MG63 (cell line): ENCODE measurements at regions not wholly inside any gene's neighbourhood (a gene's known extent, or its start where the extent isn't known, plus 50 kb on each side); places are given as distances from the start of the nearest gene placed in this dataset.

Source experiments
- DNase-seq: peaks from one replicate; pipeline ENCODE4 v3.0.0-alpha.2; 2020
- H3K27me3 ChIP-seq: fragments of 250-450 bp; sonication (Bioruptor Pico); 2 replicates; pipeline ENCODE4 v1.5.1; 2020; ENCODE audit warnings: mild to moderate bottlenecking, moderate library complexity
- H3K36me3 ChIP-seq: fragments of 250-450 bp; sonication (Bioruptor Pico); 2 replicates; pipeline ENCODE4 v1.5.1; 2020; ENCODE audit warnings: mild to moderate bottlenecking, moderate library complexity
- H3K4me3 ChIP-seq: fragments of 250-450 bp; sonication (Bioruptor Pico); 2 replicates; pipeline ENCODE4 v1.5.1; 2020; ENCODE audit warnings: mild to moderate bottlenecking, moderate library complexity
- H3K9me3 ChIP-seq: fragments of 250-450 bp; sonication (Bioruptor Pico); 2 replicates; pipeline ENCODE4 v1.5.1; 2020; ENCODE audit warnings: mild to moderate bottlenecking, moderate library complexity

DNA sequence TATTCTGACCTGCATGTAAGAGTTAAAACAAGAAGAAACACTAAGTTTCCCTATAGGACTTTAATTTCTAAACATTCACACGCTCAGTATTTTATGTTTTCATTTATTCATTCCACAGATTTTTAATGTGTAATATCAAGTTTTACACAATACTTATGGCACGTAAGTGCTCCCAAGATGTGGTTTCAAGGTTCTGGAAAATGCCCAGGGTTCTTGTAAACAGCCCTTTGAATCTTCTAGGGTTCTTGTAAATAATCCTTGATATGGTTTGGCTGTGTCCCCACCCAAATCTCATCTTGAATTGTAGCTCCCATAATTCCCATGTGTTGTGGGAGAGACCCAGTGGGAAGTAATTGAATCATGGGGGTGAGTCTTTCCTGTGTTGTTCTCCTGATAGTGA, 383.0 kb downstream of the TXNL1 start:
- DNase-seq, result no peak
- Histone ChIP-seq H3K4me3 (no peak overlapping the region), H3K9me3 (no peaks in the 10 kb centered on the region), H3K36me3 (no peaks in the 10 kb centered on the region), H3K27me3 (no peaks in the 10 kb centered on the region)

DNA sequence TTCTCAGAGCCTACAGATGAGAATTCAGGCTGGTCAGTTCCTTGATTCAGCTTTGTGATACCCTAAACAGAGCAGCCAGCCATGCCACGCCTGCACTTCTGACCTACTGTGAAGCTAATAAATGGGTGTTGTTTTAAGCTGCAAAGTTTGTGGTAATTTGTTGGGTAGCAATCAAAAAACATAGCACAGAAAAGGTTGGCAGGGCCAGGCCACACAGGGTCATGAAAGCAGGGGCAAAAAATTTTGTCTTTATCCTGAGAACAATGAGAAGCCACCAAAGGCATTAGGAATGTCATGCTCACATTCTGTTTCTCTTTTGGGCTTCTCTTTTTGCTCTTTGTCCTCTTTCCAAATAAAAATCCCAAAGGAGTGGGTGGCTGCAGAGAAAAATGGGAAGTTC, 385.9 kb downstream of the TXNL1 start:
- no peak overlapping the region for H3K4me3 ChIP-seq
- H3K27me3 ChIP-seq, result no peaks in the 10 kb centered on the region
- no peaks in the 10 kb centered on the region for H3K36me3 ChIP-seq
- no peaks in the 10 kb centered on the region for H3K9me3 ChIP-seq
- no peak for DNase-seq

DNA sequence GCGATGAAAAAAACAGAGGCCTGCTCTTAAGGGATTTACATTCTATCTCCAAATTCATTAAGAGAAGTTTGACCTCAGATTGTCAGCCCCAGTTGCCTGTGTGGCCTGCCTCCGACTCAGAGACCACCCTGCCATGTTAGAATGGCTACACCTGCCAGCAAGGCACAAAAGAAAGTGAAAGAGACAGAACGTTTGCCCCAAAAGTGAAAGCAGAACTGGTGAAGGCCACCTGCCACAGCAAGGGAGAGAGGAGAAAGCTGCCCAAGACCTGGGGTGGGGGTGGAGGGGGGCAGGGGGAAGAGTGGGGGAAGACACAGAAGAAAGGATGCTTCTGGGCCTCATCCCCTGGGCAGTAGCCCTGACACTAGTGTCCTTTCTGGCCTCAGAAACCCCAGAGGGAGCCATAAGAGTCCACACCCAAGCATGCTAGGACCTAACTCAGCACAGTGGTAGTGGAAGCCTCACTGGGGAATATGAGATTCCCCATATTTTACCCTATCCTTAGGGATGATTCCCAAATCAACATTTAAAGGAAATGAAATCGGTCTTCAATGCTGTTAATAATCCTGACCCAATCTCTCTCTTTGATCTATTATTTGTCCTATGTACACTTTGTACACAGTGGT, 389.7 kb downstream of the TXNL1 start:
- no peaks in the 10 kb centered on the region for H3K27me3 ChIP-seq
- no peak overlapping the region for H3K4me3 ChIP-seq
- no peak for DNase-seq
- H3K9me3 ChIP-seq, result no peaks in the 10 kb centered on the region
- H3K36me3 ChIP-seq, result no peaks in the 10 kb centered on the region

DNA sequence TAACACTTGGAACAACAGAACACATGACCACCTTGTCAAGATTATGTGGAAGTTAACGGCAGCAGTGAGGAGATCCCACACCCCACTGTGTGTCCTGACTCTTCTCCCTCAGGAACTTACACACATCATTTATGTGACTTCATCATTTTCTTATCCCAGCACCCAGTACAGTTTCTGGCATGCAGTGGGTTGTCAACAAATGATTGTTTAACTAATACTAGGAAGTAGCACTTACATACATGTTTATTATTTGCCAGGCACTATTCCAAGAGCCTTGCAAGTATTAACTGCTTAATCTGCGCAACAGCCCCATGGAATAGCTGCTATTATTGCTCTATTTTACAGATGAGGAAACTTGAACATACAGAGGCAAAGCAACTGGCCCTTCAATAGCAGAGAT, 391.5 kb downstream of the TXNL1 start:
- DNase-seq, result no peak
- no peaks in the 10 kb centered on the region for H3K27me3 ChIP-seq
- H3K36me3 ChIP-seq, result no peaks in the 10 kb centered on the region
- H3K9me3 ChIP-seq, result no peaks in the 10 kb centered on the region
- H3K4me3 ChIP-seq, result no peak overlapping the region

DNA sequence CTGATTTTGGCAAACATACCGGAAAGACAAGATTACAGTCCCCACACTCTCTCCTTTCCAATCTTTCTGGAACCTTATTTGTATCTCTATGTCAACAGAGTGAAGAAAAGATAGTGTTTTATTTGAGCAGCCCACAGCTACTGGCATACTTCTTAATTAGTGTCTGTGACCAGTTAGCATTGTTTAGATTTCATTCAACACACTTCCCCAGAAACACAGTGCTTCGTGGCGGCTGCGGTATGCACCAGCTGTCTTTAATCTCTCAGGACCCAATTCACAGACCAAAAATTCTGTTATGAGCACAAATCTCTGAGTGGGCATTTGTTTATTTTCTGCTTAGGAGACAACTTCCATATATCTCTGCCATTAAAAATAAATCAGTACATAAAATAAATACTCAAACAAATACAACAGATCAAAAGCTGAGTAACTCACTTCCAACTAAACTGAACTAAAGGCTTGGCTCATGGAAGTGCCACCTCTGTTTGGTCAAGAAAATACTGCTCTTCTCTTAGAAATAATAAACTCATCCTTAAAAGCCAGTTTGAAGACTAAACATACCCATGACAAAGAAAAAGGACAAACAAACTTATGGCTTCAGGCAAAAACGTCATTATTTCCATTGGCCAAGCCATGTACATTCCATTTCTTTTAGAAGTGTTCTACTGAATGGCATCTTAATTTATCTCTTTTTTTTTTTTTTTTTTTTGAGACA, 392.4 kb downstream of the TXNL1 start:
- Histone ChIP-seq H3K4me3 (no peak overlapping the region), H3K36me3 (no peaks in the 10 kb centered on the region), H3K27me3 (no peaks in the 10 kb centered on the region), H3K9me3 (no peaks in the 10 kb centered on the region)
- peak; percentile 67 for DNase-seq

DNA sequence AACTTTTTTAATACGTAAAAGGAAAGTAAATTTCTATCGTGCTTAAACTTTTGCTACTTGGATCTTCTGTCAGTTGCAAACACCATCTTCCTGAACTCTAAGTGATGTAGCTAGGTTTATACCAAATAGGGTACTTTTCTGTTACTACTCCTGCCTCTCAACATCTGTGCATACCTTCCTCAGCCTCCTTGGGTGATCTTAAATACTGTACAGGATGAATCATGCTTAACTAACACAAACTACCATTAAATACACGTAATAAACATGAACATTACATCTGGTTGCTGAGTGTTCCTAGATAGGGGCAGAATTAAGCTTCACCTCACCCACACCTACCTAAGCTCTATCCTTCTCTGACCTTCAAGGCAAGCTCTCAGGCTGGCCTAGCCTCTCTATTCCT, 398.0 kb downstream of the TXNL1 start:
- no peaks in the 10 kb centered on the region for H3K27me3 ChIP-seq
- DNase-seq, result no peak
- no peak overlapping the region for H3K4me3 ChIP-seq
- no peaks in the 10 kb centered on the region for H3K36me3 ChIP-seq
- no peaks in the 10 kb centered on the region; the same call in 1 of the 2 replicates for H3K9me3 ChIP-seq

DNA sequence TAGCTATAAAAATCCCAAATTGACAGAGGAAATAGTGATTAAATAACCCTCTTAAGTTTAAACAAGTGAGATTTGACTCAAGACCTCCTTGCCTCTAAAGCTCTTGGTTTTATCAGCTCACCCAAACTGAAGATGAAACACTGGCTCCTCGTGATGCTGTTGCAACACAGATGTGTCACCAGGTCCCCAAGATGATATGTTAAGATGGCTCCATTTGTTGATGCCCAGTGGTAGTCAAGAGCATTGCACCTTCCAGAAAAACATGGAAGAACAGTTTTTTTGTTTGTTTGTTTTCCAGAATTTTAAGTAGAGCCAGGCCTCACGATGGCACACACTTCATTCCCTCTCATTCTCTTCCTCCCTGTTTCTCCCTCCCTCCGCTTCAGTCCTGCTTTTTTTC, 399.8 kb downstream of the TXNL1 start:
- Histone ChIP-seq H3K9me3 (no peaks in the 10 kb centered on the region; the same call in 1 of the 2 replicates), H3K27me3 (no peaks in the 10 kb centered on the region), H3K4me3 (no peak overlapping the region), H3K36me3 (no peaks in the 10 kb centered on the region)
- DNase-seq, result no peak

DNA sequence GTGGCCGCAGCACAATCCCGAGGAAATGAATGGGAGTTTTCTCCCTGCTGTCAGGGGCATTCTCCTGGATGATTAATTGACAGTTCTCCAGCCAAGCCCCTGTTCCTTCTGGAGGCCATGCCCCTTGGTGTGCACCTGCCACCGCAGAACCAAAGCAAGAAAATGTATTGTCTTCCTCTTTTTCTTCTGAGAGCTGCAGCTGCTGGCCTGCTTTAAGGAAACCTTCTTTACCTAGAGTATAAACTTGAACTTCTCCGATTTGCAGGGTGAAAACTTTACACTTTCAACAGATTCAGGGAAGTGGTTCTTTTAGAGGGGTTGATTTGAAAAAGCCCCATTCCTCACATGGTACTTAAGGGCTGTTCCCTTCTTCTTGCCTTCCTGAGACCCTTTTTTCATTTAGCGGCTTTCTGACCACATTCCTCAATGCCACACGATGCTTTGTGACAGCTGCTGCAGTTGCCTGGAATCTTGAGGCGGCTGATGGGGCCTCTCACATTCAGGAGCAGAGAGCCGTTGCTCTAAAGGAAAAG, 402.8 kb downstream of the TXNL1 start:
- H3K36me3 ChIP-seq, result no peaks in the 10 kb centered on the region
- no peak overlapping the region for H3K4me3 ChIP-seq
- peaks cover 7% of the 10 kb centered on the region for H3K9me3 ChIP-seq
- no peak for DNase-seq
- H3K27me3 ChIP-seq, result no peaks in the 10 kb centered on the region

DNA sequence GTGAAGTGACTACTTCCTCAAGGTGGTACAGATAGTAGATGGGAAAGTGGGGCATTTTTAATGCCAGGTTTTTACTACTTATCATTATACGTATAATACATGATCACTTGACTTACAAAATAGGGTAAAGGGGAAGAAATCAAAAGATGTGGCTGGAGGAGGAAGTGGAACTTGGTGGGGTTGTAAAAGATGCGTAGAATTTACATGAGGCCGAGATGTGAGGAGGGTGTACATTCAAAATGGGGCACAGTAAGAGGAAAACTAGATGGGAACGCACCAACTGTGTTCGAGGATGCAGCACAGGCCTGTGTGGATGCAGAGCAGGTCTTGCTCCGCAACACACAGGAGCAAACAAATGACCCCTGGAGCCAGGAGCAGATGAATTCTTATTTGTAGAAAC, 403.3 kb downstream of the TXNL1 start:
- peaks cover 7% of the 10 kb centered on the region for H3K9me3 ChIP-seq
- no peak for DNase-seq
- H3K27me3 ChIP-seq, result no peaks in the 10 kb centered on the region
- no peaks in the 10 kb centered on the region for H3K36me3 ChIP-seq
- H3K4me3 ChIP-seq, result no peak overlapping the region

DNA sequence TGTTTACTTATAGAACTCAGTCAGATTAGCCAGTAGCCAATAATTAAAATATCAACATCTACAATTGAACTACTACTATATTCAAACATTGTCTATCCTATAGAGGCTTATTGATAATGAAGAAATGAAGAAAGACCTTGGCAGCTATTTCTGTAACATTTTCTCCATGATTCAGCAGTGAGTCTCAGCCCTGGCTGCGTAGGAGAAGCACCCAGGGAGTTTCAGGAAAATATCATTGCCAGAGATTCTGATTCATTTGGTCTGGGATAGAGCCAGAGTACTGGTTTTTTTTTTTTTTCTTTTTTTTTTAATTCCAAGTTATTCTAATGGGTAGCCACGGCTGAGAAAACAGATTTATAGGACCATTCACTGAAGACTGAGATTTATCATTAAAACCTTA, 404.8 kb downstream of the TXNL1 start:
- peak; percentile 58 for DNase-seq
- Histone ChIP-seq H3K27me3 (no peaks in the 10 kb centered on the region), H3K4me3 (no peak overlapping the region), H3K9me3 (peaks cover 7% of the 10 kb centered on the region), H3K36me3 (no peaks in the 10 kb centered on the region)

DNA sequence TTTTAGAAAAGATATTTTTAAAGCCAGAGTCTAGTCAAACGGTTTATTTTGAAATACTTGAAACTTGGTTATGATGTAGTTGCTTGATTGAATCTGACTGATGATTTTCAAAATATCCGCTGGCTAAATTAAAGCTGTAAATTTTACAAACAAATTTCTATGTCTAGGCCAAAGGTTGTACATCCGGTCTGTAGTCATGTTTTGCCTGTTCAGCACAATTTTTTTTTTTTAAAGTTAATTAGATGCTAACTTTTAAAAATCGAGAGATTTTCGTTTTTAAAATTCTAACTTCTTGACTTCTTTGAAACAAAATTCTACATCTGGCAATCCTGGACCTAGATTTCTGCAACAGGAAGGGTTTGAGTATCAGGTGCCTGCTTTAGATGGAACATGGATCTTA, 412.4 kb downstream of the TXNL1 start:
- H3K27me3 ChIP-seq, result no peaks in the 10 kb centered on the region

DNA sequence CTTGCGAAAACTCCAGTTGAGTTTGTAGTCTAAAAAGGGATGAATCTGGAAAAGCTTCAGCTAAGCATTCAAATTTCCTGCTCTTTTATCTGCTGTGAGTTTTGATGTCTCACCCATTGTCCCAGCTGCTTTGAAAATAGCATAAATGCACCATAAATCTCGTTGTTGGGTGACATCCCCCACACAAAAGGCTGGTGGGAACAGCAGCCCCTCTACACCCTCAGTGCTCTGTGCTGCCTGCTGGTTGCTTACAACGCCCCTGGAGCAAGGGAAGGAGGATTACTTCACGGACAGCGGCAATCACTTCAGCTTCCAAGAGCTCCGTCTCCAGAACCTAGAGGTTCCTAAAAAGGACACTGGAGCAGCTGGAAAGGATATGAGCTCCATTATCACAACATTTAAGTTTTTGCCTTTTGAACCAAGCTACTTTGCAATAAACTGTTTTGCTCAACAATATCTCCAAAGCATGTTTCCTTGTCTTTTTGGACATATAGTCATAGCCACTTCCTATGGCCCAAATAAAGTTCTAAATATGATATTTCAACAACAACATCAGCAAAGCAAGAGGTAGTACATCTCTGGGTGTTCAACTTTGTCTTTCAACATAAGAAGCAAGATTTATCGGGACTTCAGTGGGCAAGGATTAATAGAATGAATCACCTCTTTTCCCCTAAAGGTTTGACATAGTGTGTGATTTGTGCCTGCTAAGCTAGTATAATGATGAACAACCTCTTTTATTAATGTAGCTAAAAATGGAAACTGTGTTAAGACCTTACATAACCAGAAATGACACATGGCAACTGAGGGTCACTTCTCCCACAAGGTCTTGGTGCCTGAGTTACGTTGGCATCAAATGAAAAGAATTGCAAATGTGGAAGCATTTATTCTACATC, 413.5 kb downstream of the TXNL1 start:
- no peak for DNase-seq
- no peaks in the 10 kb centered on the region for H3K36me3 ChIP-seq
- peaks cover 2% of the 10 kb centered on the region; the same call in 1 of the 2 replicates for H3K9me3 ChIP-seq
- H3K27me3 ChIP-seq, result no peaks in the 10 kb centered on the region
- H3K4me3 ChIP-seq, result no peak overlapping the region

More for the DNA sequence above, 412.4 kb downstream of the TXNL1 start:
- Histone ChIP-seq H3K9me3 (peaks cover 4% of the 10 kb centered on the region; the same call in 1 of the 2 replicates), H3K4me3 (no peak overlapping the region), H3K36me3 (no peaks in the 10 kb centered on the region)
- DNase-seq, result no peak

DNA sequence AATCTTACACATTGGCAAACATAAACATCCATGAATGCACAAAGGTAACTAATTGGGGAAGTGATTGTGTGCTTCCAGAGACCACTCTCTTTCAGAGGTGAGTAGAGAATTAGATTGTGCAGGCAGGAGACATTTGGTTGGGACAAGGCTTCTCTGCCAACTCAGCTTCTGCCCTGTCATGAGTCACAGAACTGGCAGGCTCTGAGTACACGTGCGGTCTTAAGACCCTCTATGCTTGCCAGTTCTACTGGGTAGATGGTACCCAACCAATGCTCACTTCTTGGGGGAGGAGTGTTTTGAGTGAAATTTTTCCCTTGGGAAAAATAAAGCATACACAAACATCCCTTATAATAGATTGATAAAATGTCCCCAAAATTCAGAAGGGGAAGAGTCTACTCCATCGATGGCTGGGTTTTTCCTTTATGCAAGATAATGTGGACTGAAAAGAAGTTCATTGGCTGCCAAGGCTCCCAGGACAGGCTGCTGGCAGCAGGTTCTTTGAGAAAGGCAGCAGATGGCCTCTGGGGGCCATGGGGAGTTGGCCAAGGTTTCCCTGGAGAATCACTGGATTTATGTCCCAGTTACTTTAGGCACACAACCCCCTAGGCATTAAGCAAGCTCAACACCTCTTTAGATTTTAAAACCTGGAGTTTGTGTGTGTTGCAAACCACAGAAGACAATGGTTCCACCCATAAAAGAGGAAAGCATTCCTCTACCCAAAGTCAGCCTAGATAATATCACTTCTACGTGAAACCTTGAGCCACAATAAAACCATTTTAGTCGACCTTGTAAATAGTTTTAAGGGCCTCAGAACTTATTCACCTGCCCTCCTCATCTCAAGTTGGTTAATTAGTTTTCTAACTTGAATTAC, 417.0 kb downstream of the TXNL1 start:
- Histone ChIP-seq H3K9me3 (no peaks in the 10 kb centered on the region; the same call in 1 of the 2 replicates), H3K27me3 (no peaks in the 10 kb centered on the region), H3K36me3 (no peaks in the 10 kb centered on the region), H3K4me3 (no peak overlapping the region)
- DNase-seq, result peak; percentile 75

DNA sequence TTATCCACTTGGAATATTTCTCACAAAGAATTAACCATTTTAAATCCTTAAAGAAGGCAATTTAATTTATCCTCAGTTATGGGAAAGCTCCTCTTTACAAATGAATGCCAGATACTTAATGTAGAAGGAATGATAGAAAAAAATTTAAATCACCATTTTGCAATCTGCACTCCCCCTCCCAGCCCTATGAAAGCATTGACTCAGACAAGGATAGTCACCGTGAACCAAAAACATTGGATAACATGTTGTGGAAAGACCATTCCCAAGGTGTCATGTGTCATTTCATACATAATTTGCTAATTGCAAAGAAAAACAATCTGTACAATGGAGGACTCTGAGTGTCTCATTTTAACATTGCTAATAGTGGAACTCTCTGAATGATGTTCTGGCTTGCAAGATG, 421.0 kb downstream of the TXNL1 start:
- Histone ChIP-seq H3K4me3 (no peak overlapping the region), H3K27me3 (no peaks in the 10 kb centered on the region), H3K9me3 (no peaks in the 10 kb centered on the region; the same call in 1 of the 2 replicates), H3K36me3 (no peaks in the 10 kb centered on the region)
- DNase-seq, result no peak

DNA sequence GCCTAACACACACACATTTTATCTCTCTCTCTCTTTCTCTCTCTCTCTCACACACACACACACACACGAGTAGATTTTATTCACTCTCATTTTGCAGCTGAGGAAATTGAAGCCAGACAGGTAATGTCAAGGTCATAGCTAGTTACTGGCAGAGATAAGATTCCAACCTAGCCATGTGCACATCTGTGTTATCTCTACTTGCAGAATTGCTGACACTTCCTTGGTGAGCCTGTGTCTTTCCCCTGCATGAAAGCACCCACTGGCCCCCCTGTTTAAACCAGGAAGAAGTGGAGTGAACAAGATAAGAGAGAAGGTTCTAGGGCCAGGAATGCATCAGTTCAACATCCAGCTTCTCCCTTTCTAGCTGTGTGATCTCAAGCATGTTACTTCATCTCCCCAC, 423.7 kb downstream of the TXNL1 start:
- DNase-seq, result no peak
- H3K4me3 ChIP-seq, result no peak overlapping the region
- no peaks in the 10 kb centered on the region for H3K36me3 ChIP-seq
- no peaks in the 10 kb centered on the region; the same call in 1 of the 2 replicates for H3K9me3 ChIP-seq
- no peaks in the 10 kb centered on the region for H3K27me3 ChIP-seq

DNA sequence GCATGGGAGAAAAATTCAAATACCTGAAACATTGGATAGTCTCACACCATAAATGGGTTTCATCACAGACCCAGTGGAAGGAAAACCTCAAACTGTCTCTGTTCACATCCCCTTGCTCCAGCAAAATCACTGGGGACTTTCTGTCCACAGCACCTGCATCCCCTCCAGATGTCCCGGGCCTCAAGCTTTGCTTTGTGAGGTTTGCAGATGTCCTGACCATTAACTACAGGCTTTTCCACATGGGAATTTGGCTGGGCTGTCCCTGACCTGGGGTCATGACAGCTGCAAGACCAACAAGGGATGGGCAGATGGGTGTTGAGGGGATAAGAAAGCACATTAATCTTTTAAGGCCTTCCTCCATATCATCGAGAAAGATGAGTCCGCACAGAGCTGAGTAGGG, 427.9 kb downstream of the TXNL1 start:
- no peaks in the 10 kb centered on the region for H3K36me3 ChIP-seq
- no peak for DNase-seq
- H3K4me3 ChIP-seq, result no peak overlapping the region
- H3K27me3 ChIP-seq, result no peaks in the 10 kb centered on the region
- no peaks in the 10 kb centered on the region for H3K9me3 ChIP-seq
